ENCODE measurements at regions not wholly inside any gene's neighbourhood (a gene's known extent, or its start where the extent isn't known, plus 50 kb on each side); places are given as distances from the start of the nearest gene placed in this dataset.

GRCh38 chr2:42931818-42932195 lies 139.4 kb upstream of the HAAO start:
- TF ChIP-seq POLR2AphosphoS5 (IDR thresholded peaks at IDR 0.05; ENCODE audit: low read depth, low read length) (no peak), TAF1 (IDR thresholded peaks at IDR 0.05; ENCODE audit: borderline replicate concordance, insufficient read depth, low read length) (no peak), FOXP2 (optimal IDR thresholded peaks at IDR 0.05; ENCODE audit: borderline replicate concordance, extremely low read depth, extremely low read length, insufficient read depth) (no peak), REST (IDR thresholded peaks at IDR 0.05; ENCODE audit: insufficient read depth in 1 of 2, low read depth in 2 of 2, low read length in 2 of 2) (no peak), SIN3A (IDR thresholded peaks at IDR 0.05; ENCODE audit: borderline replicate concordance, insufficient read depth, low read length) (no peak)

- TF ChIP-seq FOXP2 (optimal IDR thresholded peaks at IDR 0.05; ENCODE audit: borderline replicate concordance, extremely low read depth, extremely low read length, insufficient read depth) (no peak), TAF1 (IDR thresholded peaks at IDR 0.05; ENCODE audit: borderline replicate concordance, insufficient read depth, low read length) (no peak), REST (IDR thresholded peaks at IDR 0.05; ENCODE audit: insufficient read depth in 1 of 2, low read depth in 2 of 2, low read length in 2 of 2) (no peak), POLR2AphosphoS5 (IDR thresholded peaks at IDR 0.05; ENCODE audit: low read depth, low read length) (no peak), SIN3A (IDR thresholded peaks at IDR 0.05; ENCODE audit: borderline replicate concordance, insufficient read depth, low read length) (no peak)
Observed at GRCh38 chr2:42931146-42931817, 138.9 kb upstream of the HAAO start.

GRCh38 chr2:42930025-42930581 lies 137.7 kb upstream of the HAAO start:
- TF ChIP-seq REST (IDR thresholded peaks at IDR 0.05; ENCODE audit: insufficient read depth in 1 of 2, low read depth in 2 of 2, low read length in 2 of 2) (no peak), TAF1 (IDR thresholded peaks at IDR 0.05; ENCODE audit: borderline replicate concordance, insufficient read depth, low read length) (no peak), POLR2AphosphoS5 (IDR thresholded peaks at IDR 0.05; ENCODE audit: low read depth, low read length) (no peak), SIN3A (IDR thresholded peaks at IDR 0.05; ENCODE audit: borderline replicate concordance, insufficient read depth, low read length) (no peak), FOXP2 (optimal IDR thresholded peaks at IDR 0.05; ENCODE audit: borderline replicate concordance, extremely low read depth, extremely low read length, insufficient read depth) (no peak)

GRCh38 chr2:42929546-42930024 lies 137.2 kb upstream of the HAAO start:
- TF ChIP-seq REST (IDR thresholded peaks at IDR 0.05; ENCODE audit: insufficient read depth in 1 of 2, low read depth in 2 of 2, low read length in 2 of 2) = no peak

Data from PFSK-1 (cell line).